Testis (tissue), 2 donors: ENCODE measurements at regions not wholly inside any gene's neighbourhood (a gene's known extent, or its start where the extent isn't known, plus 50 kb on each side); places are given as distances from the start of the nearest gene placed in this dataset.

Source experiments
- DNase-seq: peaks from one replicate; pipeline ENCODE4 v3.0.0-alpha.2; 2019
- H3K27ac ChIP-seq, 2 donors: fragments of 200-600 bp; sonication (generic); one replicate each; pipeline ENCODE4 v1.5.1; 2019
- H3K27me3 ChIP-seq: fragments of 200-600 bp; sonication (generic); one replicate; pipeline ENCODE4 v1.5.1; 2019
- H3K36me3 ChIP-seq: fragments of 200-600 bp; sonication (generic); one replicate; pipeline ENCODE4 v1.5.1; 2017; ENCODE audit warnings: low read depth; ENCODE audit errors: missing control alignments
- H3K4me1 ChIP-seq: fragments of 200-600 bp; sonication (generic); one replicate; pipeline ENCODE4 v1.5.1; 2019
- H3K4me3 ChIP-seq, 2 donors: fragments of 200-600 bp; sonication (generic); one replicate each; pipeline ENCODE4 v1.5.1; 2017 to 2019
- H3K9me3 ChIP-seq: fragments of 200-600 bp; sonication (generic); one replicate; pipeline ENCODE4 v1.5.1; 2017
- CTCF ChIP-seq, 3 experiments: fragments of 450-650 bp in 2 of 3; fragments of 200-600 bp in 1 of 3; sonication (generic) in 1 of 3; IDR thresholded peaks; one replicate each; pipeline ENCODE4 v1.5.1; 2016 to 2019; ENCODE audit warnings: antibody characterized with exemption in 3 of 3, mild to moderate bottlenecking in 2 of 3, moderate library complexity in 1 of 3
- POLR2A ChIP-seq: fragments of 450-650 bp; IDR thresholded peaks from one replicate; pipeline ENCODE4 v1.6.1; 2017; ENCODE audit warnings: antibody characterized with exemption, mild to moderate bottlenecking, moderate library complexity
- WGBS, 2 donors: methylation state at CpG; one replicate each; pipeline ENCODE4 v1.1.5; 2018; 5-methylcytosine and 5-hydroxymethylcytosine counted together
- intact Hi-C: fragments of 100-400 bp; cut with DNase I; formaldehyde crosslinking; loops from one replicate; pipeline ENCODE4 v1.15.1; 2023; ENCODE audit warnings: low total_unique reads

- TF ChIP-seq CTCF (IDR thresholded peaks at IDR 0.05) (no peak), POLR2A (no peak)
- intact Hi-C loops = no loop called here
- H3K36me3 ChIP-seq = no peaks in the 10 kb centered on the region
- DNase-seq = no peak
- no peaks in the 10 kb centered on the region for H3K27me3 ChIP-seq
- no peak overlapping the region for H3K27ac ChIP-seq
- peaks cover 5% of the 10 kb centered on the region for H3K4me1 ChIP-seq
- WGBS, 2 donors = 95 to 96% methylated on average over 5 to 6 of the region's 6 CpGs
- no peaks in the 10 kb centered on the region for H3K9me3 ChIP-seq
- H3K4me3 ChIP-seq = no peak overlapping the region
These were observed 98.0 kb upstream of the FAM20C start for GRCh38 chr7:94251-94801.

DNA sequence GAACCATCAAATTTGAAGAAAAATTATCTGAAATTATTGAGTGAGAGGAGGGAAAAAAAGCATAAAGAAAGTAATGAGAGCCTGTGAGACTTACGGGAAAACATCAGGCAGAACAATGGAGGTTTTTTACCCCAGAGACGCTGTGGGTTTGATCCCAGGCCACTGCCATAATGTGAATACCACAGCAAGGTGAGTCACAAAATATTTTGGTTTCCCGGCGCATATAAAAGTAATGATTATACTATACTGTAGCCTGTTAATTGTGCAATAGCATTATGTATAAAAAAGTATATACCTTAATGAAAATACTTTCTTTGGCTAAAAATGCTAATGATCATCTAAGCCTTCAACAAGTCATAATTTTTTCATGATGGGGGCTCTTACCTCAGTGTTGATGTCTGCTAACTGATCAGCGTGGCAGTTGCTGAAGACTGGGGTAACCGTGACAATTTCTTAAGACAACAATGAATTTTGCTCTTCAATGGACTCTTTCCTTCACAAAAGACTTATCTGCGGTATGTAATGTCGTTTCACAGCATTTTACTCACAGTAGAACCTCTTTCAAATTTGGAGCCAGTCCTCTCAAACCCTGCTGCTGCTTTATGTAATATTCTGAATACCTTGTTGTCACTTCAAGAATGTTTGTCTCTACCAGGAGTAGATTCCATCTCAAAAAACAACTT, 97.0 kb upstream of the FAM20C start:
- no peaks in the 10 kb centered on the region for H3K27me3 ChIP-seq
- intact Hi-C loops = no loop called here
- TF ChIP-seq CTCF (IDR thresholded peaks at IDR 0.05) = no peak
- TF ChIP-seq POLR2A = no peak
- peaks cover under 1% of the 10 kb centered on the region for H3K4me1 ChIP-seq
- DNase-seq = no peak
- H3K9me3 ChIP-seq = no peaks in the 10 kb centered on the region
- no peak overlapping the region for H3K4me3 ChIP-seq
- H3K27ac ChIP-seq = no peak overlapping the region
- no peaks in the 10 kb centered on the region for H3K36me3 ChIP-seq
- WGBS, 2 donors = 87 to 92% methylated on average over 8 of the region's 8 CpGs

DNA sequence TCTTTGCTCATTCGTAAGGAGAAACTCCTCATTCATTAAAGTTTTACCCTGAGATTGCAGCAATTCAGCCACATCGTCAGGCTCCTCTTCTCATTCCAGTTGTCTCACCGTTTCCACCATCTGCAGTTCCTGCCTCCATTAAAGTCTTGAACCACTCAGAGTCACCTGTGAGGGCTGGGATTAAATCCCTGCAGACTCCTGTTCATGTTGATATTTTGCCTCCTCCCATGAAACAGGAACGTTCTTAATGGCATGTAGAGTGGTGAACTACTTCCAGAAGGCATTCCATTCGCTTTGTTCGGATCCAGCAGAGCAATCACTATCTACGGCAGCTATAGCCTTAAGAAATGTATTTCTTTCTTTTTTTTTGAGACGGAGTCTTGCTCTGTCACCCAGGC, 96.5 kb upstream of the FAM20C start:
- intact Hi-C loops = no loop called here
- H3K9me3 ChIP-seq = no peaks in the 10 kb centered on the region
- no peaks in the 10 kb centered on the region for H3K4me1 ChIP-seq
- no peak for TF ChIP-seq POLR2A
- no peak for TF ChIP-seq CTCF (IDR thresholded peaks at IDR 0.05)
- 79 to 89% methylated on average over 8 of the region's 8 CpGs for WGBS, 2 donors
- H3K27ac ChIP-seq = no peak overlapping the region
- no peak overlapping the region for H3K4me3 ChIP-seq
- no peaks in the 10 kb centered on the region for H3K27me3 ChIP-seq
- H3K36me3 ChIP-seq = no peaks in the 10 kb centered on the region
- DNase-seq = no peak

- no peaks in the 10 kb centered on the region for H3K36me3 ChIP-seq
- no peak overlapping the region for H3K27ac ChIP-seq
- WGBS, 2 donors = 85 to 91% methylated on average over 6 of the region's 6 CpGs
- H3K4me1 ChIP-seq = no peaks in the 10 kb centered on the region
- intact Hi-C loops = no loop called here
- TF ChIP-seq CTCF (IDR thresholded peaks at IDR 0.05) (no peak), POLR2A (no peak)
- no peaks in the 10 kb centered on the region for H3K27me3 ChIP-seq
- no peaks in the 10 kb centered on the region for H3K9me3 ChIP-seq
- no peak for DNase-seq
- no peak overlapping the region for H3K4me3 ChIP-seq
These were observed 95.5 kb upstream of the FAM20C start for GRCh38 chr7:96861-97260.

DNA sequence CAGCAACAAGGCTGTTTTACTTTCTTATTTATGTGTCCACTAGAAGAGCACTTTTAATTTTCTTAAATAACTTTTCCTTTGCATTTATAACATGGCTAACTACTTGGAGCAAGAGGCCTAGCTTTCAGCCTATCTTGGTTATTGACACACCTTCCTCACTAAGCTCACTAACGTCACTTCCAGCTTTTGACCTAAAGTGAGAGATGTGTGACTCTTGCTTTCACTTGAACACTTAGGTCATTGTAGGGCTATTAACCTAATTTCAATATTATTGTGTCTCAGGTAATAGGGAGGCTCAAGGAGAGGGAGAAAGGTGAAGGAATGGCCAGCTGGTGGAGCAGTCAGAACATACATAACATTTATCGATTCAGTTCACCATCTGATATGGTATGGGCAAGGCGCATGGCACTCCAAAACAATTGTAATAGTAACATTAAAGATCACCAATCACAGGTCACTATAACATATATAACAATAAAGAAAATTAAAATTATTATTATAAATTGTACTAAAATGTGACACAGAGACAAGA, 95.0 kb upstream of the FAM20C start:
- H3K9me3 ChIP-seq = no peaks in the 10 kb centered on the region
- TF ChIP-seq POLR2A = no peak
- no peak for TF ChIP-seq CTCF (IDR thresholded peaks at IDR 0.05)
- no peaks in the 10 kb centered on the region for H3K4me1 ChIP-seq
- 68 to 78% methylated on average over 3 of the region's 3 CpGs for WGBS, 2 donors
- no peaks in the 10 kb centered on the region for H3K27me3 ChIP-seq
- intact Hi-C loops = no loop called here
- H3K27ac ChIP-seq = no peak overlapping the region
- H3K4me3 ChIP-seq = no peak overlapping the region
- no peaks in the 10 kb centered on the region for H3K36me3 ChIP-seq
- no peak for DNase-seq
